ENCODE measurements at regions not wholly inside any gene's neighbourhood (a gene's known extent, or its start where the extent isn't known, plus 50 kb on each side); places are given as distances from the start of the nearest gene placed in this dataset.

GRCh38 chr12:107219301-107219700 is 126.0 kb upstream of the CRY1 start:
- intact Hi-C loops (cut with DNase I; ENCODE audit: low total_unique reads) (no loop called here), in situ Hi-C loops (cut with MboI; ENCODE audit: low sequenced_read_pairs in 4 of 4) (no loop called here)
- no peak overlapping the region for H3K27ac ChIP-seq
- no peak overlapping the region for H3K4me3 ChIP-seq
- DNase-seq (no peak), ATAC-seq (no peak)
- H3K36me3 ChIP-seq: no peaks in the 10 kb centered on the region
- H3K9me3 ChIP-seq: no peaks in the 10 kb centered on the region
- no peaks in the 10 kb centered on the region for H3K4me1 ChIP-seq
- H3K27me3 ChIP-seq: peaks cover 0 to 9% (median 0%) of the 10 kb centered on the region in 3 donors
- TF ChIP-seq POLR2A (IDR thresholded peaks at IDR 0.05) (no peak), CTCF (IDR thresholded peaks at IDR 0.05 in 4 of 5, conservative IDR thresholded peaks at IDR 0.05 in 1 of 5) (no peak)

GRCh38 chr12:107221913-107222312 is 128.6 kb upstream of the CRY1 start:
- DNase-seq: no peak
- Histone ChIP-seq H3K36me3 (no peaks in the 10 kb centered on the region), H3K4me3 (no peak overlapping the region), H3K27me3 (peaks cover 0 to 9% (median 0%) of the 10 kb centered on the region in 3 donors), H3K9me3 (no peaks in the 10 kb centered on the region), H3K4me1 (no peaks in the 10 kb centered on the region), H3K27ac (no peak overlapping the region)
- in situ Hi-C loops (cut with MboI; ENCODE audit: low sequenced_read_pairs in 4 of 4) (no loop called here), intact Hi-C loops (cut with DNase I; ENCODE audit: low total_unique reads) (no loop called here)
- TF ChIP-seq POLR2A (IDR thresholded peaks at IDR 0.05) (no peak), CTCF (IDR thresholded peaks at IDR 0.05 in 4 of 5, conservative IDR thresholded peaks at IDR 0.05 in 1 of 5) (no peak)
- no peak for ATAC-seq

- no peak for TF ChIP-seq CTCF (IDR thresholded peaks at IDR 0.05 in 4 of 5, conservative IDR thresholded peaks at IDR 0.05 in 1 of 5)
- TF ChIP-seq POLR2A (IDR thresholded peaks at IDR 0.05): no peak
- in situ Hi-C loops (cut with MboI; ENCODE audit: low sequenced_read_pairs in 4 of 4): no loop called here
- Histone ChIP-seq H3K36me3 (no peaks in the 10 kb centered on the region), H3K27ac (no peak overlapping the region), H3K9me3 (no peaks in the 10 kb centered on the region), H3K4me1 (no peaks in the 10 kb centered on the region), H3K27me3 (peaks cover 0 to 9% (median 0%) of the 10 kb centered on the region in 3 donors), H3K4me3 (no peak overlapping the region)
- DNase-seq (no peak), ATAC-seq (no peak)
- intact Hi-C loops (cut with DNase I; ENCODE audit: low total_unique reads): no loop called here
These were observed 130.5 kb upstream of the CRY1 start for GRCh38 chr12:107223821-107224220.

- H3K4me1 ChIP-seq: no peaks in the 10 kb centered on the region
- no peak overlapping the region for H3K27ac ChIP-seq
- no peak for DNase-seq
- H3K27me3 ChIP-seq: peaks cover 0 to 6% (median 0%) of the 10 kb centered on the region in 3 donors
- no peak overlapping the region for H3K4me3 ChIP-seq
- intact Hi-C loops (cut with DNase I; ENCODE audit: low total_unique reads) (no loop called here), in situ Hi-C loops (cut with MboI; ENCODE audit: low sequenced_read_pairs in 4 of 4) (no loop called here)
- TF ChIP-seq POLR2A (IDR thresholded peaks at IDR 0.05): no peak
- no peak for TF ChIP-seq CTCF (IDR thresholded peaks at IDR 0.05 in 4 of 5, conservative IDR thresholded peaks at IDR 0.05 in 1 of 5)
- no peaks in the 10 kb centered on the region for H3K9me3 ChIP-seq
- no peaks in the 10 kb centered on the region for H3K36me3 ChIP-seq
- ATAC-seq: no peak
These were observed 132.3 kb upstream of the CRY1 start for GRCh38 chr12:107225635-107226034.

- Histone ChIP-seq H3K27me3 (peaks cover 0 to 1% (median 0%) of the 10 kb centered on the region in 3 donors), H3K4me1 (no peaks in the 10 kb centered on the region), H3K36me3 (no peaks in the 10 kb centered on the region), H3K9me3 (no peaks in the 10 kb centered on the region), H3K4me3 (no peak overlapping the region), H3K27ac (no peak overlapping the region)
- no peak for ATAC-seq
- intact Hi-C loops (cut with DNase I; ENCODE audit: low total_unique reads) (no loop called here), in situ Hi-C loops (cut with MboI; ENCODE audit: low sequenced_read_pairs in 4 of 4) (no loop called here)
- no peak for TF ChIP-seq POLR2A (IDR thresholded peaks at IDR 0.05)
- TF ChIP-seq CTCF (IDR thresholded peaks at IDR 0.05 in 4 of 5, conservative IDR thresholded peaks at IDR 0.05 in 1 of 5): no peak
- DNase-seq: no peak
These were observed 132.8 kb upstream of the CRY1 start for GRCh38 chr12:107226126-107226525.

Data from gastrocnemius medialis (tissue), 4 donors.